ENCODE measurements at regions not wholly inside any gene's neighbourhood (a gene's known extent, or its start where the extent isn't known, plus 50 kb on each side); places are given as distances from the start of the nearest gene placed in this dataset.

GRCh38 chr7:88516429-88516828 is 209.7 kb upstream of the STEAP4 start:
- TF ChIP-seq ZFX (IDR thresholded peaks at IDR 0.05): no peak
- TF ChIP-seq CTCF (conservative IDR thresholded peaks at IDR 0.05): no peak
- no peak overlapping the region for H3K27ac ChIP-seq

GRCh38 chr7:88515301-88515700 is 208.6 kb upstream of the STEAP4 start:
- TF ChIP-seq CTCF (conservative IDR thresholded peaks at IDR 0.05) (no peak), ZFX (IDR thresholded peaks at IDR 0.05) (no peak)
- H3K27ac ChIP-seq: no peak overlapping the region

GRCh38 chr7:88509341-88509740 is 202.6 kb upstream of the STEAP4 start:
- TF ChIP-seq CTCF (conservative IDR thresholded peaks at IDR 0.05) (no peak), ZFX (IDR thresholded peaks at IDR 0.05) (no peak)
- no peak overlapping the region for H3K27ac ChIP-seq

GRCh38 chr7:88500131-88500530 is 193.4 kb upstream of the STEAP4 start:
- no peak for TF ChIP-seq ZFX (IDR thresholded peaks at IDR 0.05)
- TF ChIP-seq CTCF (conservative IDR thresholded peaks at IDR 0.05): no peak
- H3K27ac ChIP-seq: no peak overlapping the region

GRCh38 chr7:88495881-88496725 is 189.4 kb upstream of the STEAP4 start:
- no peak for TF ChIP-seq CTCF (conservative IDR thresholded peaks at IDR 0.05)
- no peak for TF ChIP-seq ZFX (IDR thresholded peaks at IDR 0.05)

GRCh38 chr7:88492153-88492552 is 185.5 kb upstream of the STEAP4 start:
- H3K27ac ChIP-seq: no peak overlapping the region

More at GRCh38 chr7:88495881-88496725, 189.4 kb upstream of the STEAP4 start:
- no peak overlapping the region for H3K27ac ChIP-seq

More at GRCh38 chr7:88492153-88492552, 185.5 kb upstream of the STEAP4 start:
- no peak for TF ChIP-seq ZFX (IDR thresholded peaks at IDR 0.05)
- TF ChIP-seq CTCF (conservative IDR thresholded peaks at IDR 0.05): no peak
